Left colon (tissue), 2 donors: ENCODE measurements at regions not wholly inside any gene's neighbourhood (a gene's known extent, or its start where the extent isn't known, plus 50 kb on each side); places are given as distances from the start of the nearest gene placed in this dataset.

ENCODE experiments used
- ATAC-seq: fragments of 200-7000 bp; cut with Tn5 transposase; one replicate; pipeline ENCODE4 v1.9.1; 2020; ENCODE audit warnings: mild to moderate bottlenecking, moderate library complexity
- DNase-seq, 2 donors: peaks; one replicate each; pipeline ENCODE4 v3.0.0-alpha.2; 2020
- intact Hi-C, 2 donors: fragments of 100-400 bp; cut with DNase I in 1 of 2; cut with micrococcal nuclease in 1 of 2; formaldehyde crosslinking; loops; one replicate each; pipeline versions ENCODE4 v1.11.2 to v1.14.0; 2022; cut with DNase I, micrococcal nuclease
- donor health status: DM: no; HTN: no; CAD: no.
- donor health status: DM: yes; HTN: yes; CAD: no.

- DNase-seq (no peak), ATAC-seq (no peak)
- intact Hi-C loops = no loop called here
Measured at GRCh38 chr3:82960379-82960778, 1198.9 kb upstream of the GBE1 start.

DNA sequence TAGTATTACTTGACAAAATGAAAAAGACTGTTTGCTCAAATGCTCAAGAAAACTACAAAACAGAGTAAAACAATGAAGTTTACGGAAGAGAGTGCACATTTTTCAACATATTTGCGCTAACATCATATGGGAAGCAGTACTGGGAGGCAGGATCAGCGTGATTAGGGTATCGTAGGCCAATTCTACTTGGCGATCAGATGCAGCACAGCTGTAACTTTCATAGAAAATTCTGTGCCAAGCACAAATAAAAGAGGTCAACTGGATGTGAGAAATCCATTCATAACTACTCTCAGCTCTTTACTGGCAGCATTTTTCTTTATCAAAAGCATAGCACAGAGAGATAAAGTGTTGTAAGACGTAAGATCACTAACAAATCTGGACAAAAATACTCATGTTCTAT lies 1196.3 kb upstream of the GBE1 start:
- intact Hi-C loops = no loop called here
- DNase-seq (no peak), ATAC-seq (no peak)

DNA sequence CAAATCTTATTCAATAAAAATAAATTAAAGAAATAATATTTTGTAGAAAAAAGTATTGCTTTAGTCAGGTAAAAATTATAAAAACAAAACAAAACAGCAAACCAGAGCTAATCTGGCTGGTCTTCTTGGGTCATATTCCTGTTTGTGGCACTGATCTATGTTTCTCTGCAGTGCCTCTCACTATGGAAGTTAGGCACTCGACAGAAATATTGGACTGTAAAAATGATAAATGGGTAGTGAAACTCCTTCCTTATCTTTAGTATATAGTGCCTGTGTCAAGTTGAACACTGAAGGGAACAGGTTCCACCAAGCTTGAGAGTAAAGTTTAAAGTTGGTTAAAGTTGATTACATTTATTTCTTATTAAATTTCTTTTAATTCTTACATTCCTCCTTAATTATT lies 1195.6 kb upstream of the GBE1 start:
- no peak for ATAC-seq
- no peak for DNase-seq
- intact Hi-C loops = no loop called here

GRCh38 chr3:82954486-82954885 lies 1193.0 kb upstream of the GBE1 start:
- DNase-seq = no peak
- no peak for ATAC-seq
- intact Hi-C loops = no loop called here

- intact Hi-C loops = no loop called here
- ATAC-seq (no peak), DNase-seq (no peak)
Measured at GRCh38 chr3:82942041-82942440, 1180.6 kb upstream of the GBE1 start.

- intact Hi-C loops = no loop called here
- ATAC-seq = no peak
Measured at GRCh38 chr3:82940124-82940523, 1178.7 kb upstream of the GBE1 start.

GRCh38 chr3:82939491-82940097 lies 1178.1 kb upstream of the GBE1 start:
- DNase-seq (no peak), ATAC-seq (no peak)
- intact Hi-C loops = no loop called here

More at GRCh38 chr3:82940124-82940523, 1178.7 kb upstream of the GBE1 start:
- DNase-seq = no peak

DNA sequence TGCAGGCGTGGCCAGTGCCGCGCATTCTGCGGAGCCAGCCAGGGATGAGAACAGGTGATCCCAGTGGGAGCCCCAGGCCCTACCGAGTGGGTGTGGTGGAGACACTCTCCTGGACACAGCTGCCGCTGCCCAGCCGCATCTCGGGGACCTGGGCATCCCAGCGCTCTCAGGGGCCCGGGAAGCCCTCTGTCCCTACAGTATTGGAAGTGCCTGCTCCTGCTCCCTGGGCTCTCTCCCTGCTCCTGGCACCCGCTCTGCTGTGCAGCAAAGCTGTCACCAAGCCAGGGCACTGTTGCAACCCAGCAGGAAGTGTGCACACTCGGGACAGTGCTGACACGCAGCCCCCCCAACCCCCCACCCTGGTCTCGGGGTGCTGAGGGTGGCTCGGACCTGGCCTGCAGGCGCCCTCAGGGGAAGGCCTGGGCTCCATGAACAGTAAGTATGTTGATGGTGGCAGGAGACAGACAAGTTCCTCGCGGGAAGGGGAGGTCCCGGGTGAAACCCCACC lies 1177.4 kb upstream of the GBE1 start:
- ATAC-seq (no peak), DNase-seq (no peak)
- intact Hi-C loops = no loop called here

GRCh38 chr3:82927309-82928253 lies 1166.1 kb upstream of the GBE1 start:
- no peak for ATAC-seq
- no peak for DNase-seq
- intact Hi-C loops = no loop called here

- DNase-seq (no peak), ATAC-seq (no peak)
- intact Hi-C loops = no loop called here
Measured at GRCh38 chr3:82891028-82891427, 1129.6 kb upstream of the GBE1 start.

GRCh38 chr3:82883072-82883471 lies 1121.6 kb upstream of the GBE1 start:
- intact Hi-C loops = no loop called here
- ATAC-seq = no peak
- DNase-seq = no peak

DNA sequence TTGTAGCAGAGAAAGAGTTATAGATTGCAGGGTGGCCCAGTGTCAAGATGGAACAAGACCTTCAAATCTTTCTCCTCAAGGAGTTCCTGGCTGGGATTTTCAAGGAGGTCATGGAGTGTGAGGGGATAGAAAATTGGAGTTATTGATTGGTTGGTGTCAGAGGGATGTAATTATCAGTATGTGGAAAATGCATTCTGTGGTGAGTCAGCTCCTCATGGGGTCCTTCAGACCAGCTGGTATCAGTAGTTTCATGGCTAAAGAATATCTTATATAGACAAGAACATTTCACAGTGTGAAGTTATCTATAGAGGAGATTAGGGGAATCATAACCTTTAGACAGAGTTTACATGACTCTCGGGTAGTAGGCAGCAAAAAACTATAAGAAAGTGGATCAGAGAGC lies 1114.0 kb upstream of the GBE1 start:
- intact Hi-C loops = no loop called here
- DNase-seq = no peak
- no peak for ATAC-seq

- intact Hi-C loops = no loop called here
- no peak for ATAC-seq
- no peak for DNase-seq
Measured at GRCh38 chr3:82839871-82840270, 1078.4 kb upstream of the GBE1 start.

DNA sequence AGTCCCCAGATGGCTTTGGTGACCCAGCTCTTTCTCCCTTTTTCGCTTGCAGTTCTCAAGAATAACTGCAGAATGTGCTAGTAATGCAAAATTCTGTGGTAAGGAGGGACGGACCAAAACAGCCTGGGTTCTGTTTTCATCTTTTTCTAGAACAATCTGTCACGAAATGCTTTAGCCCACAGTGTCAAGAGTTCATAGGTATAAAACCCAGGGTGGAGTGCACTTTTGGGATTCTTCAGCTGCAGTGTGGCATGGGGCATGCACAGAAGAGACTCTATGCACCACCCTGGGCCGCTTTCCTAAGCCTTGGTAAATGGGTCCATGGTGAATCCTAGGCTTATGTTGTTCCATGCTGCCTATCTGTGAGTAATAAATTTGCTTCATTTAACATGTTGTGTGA lies 1072.7 kb upstream of the GBE1 start:
- intact Hi-C loops = no loop called here
- DNase-seq (no peak), ATAC-seq (no peak)

DNA sequence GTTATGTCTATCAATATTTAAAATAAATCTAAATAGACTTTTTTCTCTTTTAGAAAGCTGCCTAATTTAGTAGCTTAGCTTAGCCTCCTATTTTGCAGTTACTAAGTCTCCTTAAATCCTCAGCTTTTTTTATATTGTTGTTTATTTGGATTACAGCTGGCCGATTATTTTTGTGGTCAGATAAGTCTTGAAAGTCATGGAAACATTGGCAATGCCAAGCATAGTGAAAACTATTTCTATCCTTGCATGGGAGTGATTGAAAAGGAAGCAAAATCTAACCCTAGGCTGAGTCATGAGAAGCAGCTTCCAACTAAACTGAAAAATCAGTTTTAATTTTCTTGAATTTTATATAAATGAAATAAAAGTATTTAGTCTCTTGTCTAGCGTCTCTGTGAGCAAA lies 1063.0 kb upstream of the GBE1 start:
- ATAC-seq = no peak

DNA sequence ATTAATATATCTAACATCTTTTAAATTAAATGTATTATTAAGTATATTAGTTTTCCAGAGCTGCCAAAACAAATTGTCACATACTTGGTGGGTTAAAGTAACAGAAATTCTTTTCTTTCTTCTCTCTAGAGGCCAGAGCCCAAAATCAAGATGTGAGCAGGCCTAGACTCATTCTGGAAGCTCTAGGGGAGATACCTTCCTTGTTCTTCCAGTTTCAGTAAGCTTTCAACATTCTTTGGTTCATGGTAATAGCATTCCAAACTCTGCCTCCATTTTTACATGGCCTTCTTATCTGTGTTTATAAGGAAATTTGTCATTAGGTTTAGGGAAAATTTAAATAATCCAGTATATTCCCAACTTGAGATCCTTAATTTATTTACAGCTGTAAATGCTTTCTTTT lies 1054.6 kb upstream of the GBE1 start:
- intact Hi-C loops = no loop called here
- no peak for ATAC-seq

More for the DNA sequence above, 1063.0 kb upstream of the GBE1 start:
- intact Hi-C loops = no loop called here
- DNase-seq = no peak

DNA sequence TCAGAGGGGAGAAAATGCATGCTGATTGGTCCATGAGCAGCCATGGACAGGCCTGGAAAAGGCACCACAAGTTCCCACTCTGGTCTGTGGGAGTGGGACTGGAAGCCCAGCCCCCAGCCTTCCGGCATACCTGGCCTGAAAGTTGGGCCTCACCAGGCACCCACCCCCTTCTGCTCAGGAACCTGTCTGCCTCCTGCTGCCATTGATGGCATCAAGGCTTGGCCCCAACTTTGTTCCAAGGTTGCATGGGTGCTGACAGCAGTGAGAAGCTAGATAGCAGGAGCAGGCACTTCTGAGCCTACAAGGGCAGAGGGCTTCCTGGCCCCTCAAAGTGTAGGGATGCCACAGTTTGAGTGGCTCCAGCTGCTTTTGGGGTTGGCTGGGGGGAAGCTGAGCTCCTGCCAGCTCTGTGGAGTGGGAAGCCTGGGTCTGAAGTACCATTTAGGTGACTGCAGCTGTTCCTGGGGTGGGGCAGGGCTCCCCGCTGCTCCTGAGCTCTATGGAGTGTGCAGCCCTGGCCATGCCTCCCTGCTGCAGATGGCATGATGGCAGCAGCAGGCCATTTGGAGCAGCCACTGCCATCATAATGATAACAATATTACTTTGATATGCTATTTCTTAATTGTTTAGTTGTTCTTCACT lies 1054.1 kb upstream of the GBE1 start:
- DNase-seq (no peak), ATAC-seq (no peak)
- intact Hi-C loops = no loop called here

More for the DNA sequence above, 1054.6 kb upstream of the GBE1 start:
- DNase-seq = no peak

GRCh38 chr3:82814660-82815059 lies 1053.2 kb upstream of the GBE1 start:
- DNase-seq (no peak), ATAC-seq (no peak)
- intact Hi-C loops = no loop called here

GRCh38 chr3:82807781-82808180 lies 1046.3 kb upstream of the GBE1 start:
- DNase-seq = no peak
- intact Hi-C loops = no loop called here

GRCh38 chr3:82802501-82802900 lies 1041.1 kb upstream of the GBE1 start:
- ATAC-seq = no peak
- intact Hi-C loops = no loop called here
- no peak for DNase-seq

More at GRCh38 chr3:82807781-82808180, 1046.3 kb upstream of the GBE1 start:
- no peak for ATAC-seq
